Endothelial cell of hepatic sinusoid (primary cell): ENCODE measurements at regions not wholly inside any gene's neighbourhood (a gene's known extent, or its start where the extent isn't known, plus 50 kb on each side); places are given as distances from the start of the nearest gene placed in this dataset.

Source experiments
- in situ Hi-C: cut with HindIII; loops from 2 replicates; pipeline ENCODE4 v1.10.0; 2017; ENCODE audit warnings: low sequenced_read_pairs

DNA sequence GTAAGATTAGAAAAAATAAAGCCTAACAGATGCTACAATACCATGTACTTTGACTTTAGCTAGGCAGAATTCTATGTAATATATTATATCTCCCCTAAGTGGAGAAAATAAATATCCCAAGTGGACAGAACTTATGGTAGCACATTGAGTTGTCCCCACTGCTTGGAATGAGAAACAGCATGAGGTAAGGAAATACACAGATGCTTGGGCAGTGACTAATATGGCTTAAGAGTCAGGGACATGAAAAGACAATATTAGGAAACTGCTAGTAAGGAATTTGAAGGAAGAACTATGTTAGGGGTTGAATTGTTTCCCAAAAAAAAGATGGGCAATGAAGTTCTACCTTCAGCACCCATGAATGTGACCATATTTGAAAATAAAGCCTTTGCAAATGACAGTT, 2265.1 kb downstream of the PCDH7 start:
- in situ Hi-C loops, result no loop called here

DNA sequence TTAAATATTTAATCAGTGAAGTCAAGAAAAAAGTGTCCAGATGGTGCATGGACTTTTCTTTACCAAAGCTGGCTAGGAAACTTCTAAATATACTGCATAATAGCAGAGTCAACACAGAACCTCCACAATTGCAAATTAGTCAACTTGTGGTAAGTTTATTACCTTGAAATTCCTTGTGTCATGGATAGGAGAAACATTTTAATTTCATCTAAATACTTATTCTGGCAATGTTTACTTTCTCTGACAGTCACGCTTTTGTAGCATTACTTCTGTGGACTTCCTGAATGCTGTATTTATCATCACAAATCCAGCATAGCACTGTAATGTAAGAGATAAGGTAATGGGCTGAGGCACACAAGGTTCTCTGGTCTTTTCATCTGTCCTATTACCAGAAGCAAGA, 2266.1 kb downstream of the PCDH7 start:
- in situ Hi-C loops, result no loop called here

DNA sequence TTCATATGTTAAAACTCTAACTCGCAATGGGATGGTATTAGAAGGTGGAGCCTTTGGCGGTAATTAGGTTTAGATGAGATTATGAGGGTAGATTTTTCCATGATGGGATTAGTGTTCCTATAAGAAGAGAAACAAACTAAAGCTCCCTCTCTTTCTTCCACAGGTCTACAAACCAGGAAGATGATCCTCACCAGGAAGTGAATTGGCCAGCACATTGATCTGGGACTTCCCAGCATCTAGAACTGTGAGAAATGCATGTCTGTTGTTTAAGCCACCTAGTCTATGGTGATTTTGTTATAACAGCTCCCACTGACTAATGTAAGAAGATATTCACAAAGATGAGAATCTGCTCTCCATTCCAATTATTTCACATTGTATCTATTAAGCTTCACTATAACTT, 2266.9 kb downstream of the PCDH7 start:
- in situ Hi-C loops, result no loop called here

DNA sequence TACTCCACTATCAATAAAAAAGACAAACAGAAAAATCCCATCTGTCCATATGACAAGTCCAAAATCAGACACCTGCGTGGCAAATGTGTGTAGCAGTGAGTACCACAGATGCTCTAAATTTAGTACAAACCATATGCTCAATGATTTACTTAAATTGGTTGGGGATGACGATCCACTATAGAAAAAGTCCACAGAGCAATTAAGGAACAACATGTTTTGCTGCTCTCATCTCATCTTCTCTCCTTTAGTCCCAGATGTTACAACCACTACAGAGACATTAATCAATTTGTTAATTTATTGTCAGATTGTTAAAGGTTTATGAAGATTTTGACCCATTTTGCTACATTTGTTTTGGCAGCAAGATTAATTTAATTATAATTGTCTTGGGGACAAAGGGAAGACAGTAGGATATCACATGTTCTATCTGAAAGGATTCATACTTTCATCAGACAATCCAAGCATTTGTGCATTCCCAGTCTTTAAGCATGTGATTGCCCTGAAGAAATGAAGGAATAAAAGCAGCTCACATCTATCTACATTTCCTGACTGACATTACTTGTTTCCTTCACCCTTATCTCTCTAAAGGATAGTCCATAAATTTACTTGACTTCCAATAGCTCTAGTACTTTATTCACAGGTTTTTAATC, 2268.1 kb downstream of the PCDH7 start:
- in situ Hi-C loops, result no loop called here

DNA sequence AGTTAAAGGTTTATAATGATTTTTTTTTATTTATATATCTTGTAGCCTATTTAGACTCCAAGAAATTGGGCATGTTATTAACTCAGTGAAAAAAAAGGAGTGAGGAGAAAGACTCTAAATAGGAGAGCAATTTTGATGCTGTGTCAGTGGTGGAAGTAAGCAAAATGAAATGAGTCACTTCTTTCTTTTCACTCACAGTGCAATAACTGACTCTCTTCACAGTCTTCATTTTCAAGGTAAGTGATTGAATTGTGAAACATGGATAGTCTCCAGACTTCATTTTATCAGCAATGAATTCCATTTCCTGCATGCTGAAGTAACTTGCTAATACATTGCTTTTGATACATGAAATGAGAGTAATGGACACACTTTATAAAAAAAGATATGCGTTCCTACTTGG, 2271.5 kb downstream of the PCDH7 start:
- in situ Hi-C loops, result no loop called here

DNA sequence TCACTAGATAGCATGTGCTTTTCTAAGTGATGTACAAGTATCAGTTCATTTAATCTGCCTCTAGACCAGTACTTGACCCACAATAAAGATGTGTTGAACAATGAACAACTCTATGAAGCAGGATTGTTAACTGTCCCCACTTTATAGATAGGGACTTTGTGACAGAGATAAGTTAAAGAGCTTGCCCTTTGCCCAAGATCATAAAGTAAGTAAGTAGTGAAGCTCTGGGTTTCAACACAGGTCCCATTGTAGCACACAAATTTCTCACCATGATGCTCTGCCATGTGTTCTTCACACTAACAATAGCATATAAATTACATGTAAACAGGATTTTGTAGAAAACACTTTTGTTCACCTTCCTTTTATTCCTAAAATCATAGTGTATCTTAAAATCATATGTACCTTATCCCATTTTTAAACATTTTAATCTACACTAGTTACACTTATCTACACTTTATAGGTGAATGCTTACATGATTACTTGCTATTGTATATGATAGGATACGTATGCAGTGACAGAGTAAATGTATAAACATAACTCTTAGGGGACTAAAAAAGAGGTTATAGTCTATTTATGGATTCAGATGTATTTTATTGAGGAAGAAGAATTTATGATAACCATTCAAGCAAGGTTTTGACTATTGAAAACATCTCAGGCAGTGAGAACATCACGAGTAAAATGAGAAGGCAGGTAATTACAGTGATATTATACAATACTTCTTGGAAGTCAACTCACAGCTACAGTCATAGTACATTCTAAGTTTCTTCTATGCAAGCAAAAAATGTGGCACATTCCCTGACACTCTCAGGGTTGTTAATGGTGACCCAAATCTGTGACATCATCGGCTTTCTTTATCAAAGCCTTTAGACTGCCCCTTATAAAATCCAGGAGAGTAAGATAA, 2275.1 kb downstream of the PCDH7 start:
- in situ Hi-C loops, result no loop called here

DNA sequence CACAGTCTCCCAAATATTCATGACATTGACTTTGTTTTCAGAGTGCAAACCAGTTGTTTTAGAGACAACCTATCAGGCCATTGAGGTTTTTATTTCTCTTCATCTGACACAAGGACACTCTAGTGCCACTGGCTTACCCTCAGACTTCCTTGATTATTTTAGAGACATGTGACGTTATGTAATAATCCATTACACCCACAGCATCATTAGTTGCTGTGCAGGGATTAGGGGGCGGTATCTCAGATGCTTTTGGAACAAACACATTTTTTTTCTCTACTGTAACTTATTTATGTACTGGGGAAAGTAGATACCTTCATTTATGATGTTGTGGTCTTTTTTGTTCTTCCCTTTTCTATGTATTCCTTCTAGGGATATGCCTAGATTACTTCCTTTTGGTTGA, 2293.1 kb downstream of the PCDH7 start:
- in situ Hi-C loops, result no loop called here

DNA sequence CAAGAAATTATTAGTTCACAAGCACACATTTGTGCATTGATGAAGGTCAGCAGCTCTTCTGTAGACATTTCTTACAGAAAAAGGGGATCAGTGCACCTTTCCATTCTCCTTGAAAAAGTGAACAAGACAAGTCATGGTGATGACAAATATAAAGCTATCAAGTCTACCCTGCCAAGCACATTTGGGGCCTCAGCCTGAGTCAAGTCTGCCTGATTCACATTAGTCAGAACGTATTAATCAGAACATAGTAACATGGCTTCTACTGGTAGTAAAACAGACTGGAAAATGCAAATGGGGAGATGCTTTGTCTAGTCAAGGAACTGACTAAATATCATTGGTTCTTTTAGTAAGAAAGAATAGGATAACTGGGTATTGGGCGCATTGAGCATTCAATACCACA, 2305.1 kb downstream of the PCDH7 start:
- in situ Hi-C loops, result no loop called here

DNA sequence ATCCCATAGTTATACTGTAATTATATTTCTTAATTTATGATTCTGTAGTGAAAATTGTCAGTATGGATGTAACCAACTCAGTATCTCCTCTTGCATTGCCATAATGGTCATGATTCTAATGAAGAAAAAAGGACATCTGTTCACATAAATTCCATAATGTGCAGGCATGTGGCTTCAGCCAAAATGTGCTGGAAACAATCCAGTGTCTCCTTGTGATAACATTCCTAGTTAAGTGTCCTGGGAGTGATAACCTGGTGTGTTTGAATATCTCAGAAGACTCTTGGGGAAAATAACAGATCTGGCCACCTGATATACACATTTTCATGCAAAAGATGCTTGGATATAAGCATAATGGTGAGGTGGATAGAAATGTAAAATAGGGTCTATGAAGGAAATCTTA, 2309.8 kb downstream of the PCDH7 start:
- in situ Hi-C loops, result no loop called here

DNA sequence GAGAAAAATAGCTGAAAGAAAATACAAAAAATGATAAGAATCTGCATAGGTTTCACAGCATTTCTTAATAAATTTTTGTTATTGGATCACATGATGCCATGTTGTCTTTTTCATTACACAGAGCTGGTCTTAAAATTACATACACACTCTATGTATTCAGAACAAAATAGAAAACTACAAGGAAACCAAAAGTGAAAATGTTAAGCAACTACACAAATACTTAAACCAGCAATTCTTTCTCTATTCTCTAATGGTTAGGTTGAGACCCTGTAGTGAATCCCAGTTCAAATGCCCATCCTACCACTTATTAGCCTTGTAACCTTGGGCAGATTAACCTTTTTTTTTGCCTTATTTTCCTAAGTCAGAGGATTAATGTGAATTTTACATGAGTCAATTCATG, 2311.2 kb downstream of the PCDH7 start:
- in situ Hi-C loops, result no loop called here

DNA sequence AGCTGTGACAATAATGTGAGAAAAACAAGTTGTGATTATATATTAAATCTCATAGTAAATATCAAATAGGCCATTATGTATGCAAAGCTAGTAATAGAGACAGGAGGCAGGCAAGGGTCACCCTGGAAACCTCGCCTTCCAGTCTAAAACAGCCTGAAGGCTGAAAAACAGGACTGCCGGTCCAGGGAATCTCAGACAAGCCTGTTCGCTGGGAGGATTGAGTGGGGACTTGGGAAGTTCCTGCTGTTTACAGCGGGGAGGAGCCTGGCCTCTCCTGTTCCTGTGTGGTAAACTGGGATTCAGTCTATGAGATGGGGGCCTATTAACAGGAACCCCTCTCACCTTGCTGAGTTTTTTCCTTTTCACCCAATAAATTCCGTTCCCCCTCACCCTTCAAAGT, 2317.3 kb downstream of the PCDH7 start:
- in situ Hi-C loops, result no loop called here

DNA sequence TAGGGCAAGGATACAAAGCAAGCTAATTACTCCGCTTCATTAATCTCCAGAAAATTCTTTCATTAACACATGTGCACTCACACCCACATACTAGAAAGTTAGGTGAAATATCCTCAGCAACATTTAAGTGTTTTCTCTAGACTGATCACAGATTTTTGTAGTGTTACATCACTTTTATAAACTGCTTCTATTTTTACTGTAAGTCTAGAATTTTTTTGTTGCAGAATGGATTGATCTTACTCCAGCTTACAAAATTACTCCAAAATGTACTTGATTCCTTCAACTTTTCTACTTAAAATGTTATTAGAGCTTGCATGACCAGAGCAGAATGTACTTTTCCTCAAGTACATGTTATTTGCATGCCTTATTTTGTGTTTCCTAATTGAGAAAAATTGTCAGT, 2325.2 kb downstream of the PCDH7 start:
- in situ Hi-C loops, result no loop called here

DNA sequence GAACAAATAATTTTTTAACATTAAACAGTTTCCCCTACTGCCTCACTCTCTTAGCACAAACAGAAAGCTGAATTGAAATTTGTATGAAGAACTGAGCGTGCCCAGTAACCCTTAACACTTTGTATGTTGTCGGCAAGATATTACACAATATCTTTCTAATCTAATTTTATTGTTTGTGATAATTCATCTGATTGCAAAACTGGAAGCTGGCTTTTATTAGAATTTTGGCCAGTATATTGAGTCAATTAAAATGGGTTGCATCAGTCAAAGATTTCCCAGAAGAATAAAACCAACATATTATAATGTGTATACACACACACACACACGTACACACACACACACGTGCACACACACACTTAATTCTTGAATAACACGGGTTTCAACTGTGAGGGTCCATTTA, 2332.1 kb downstream of the PCDH7 start:
- in situ Hi-C loops, result no loop called here

DNA sequence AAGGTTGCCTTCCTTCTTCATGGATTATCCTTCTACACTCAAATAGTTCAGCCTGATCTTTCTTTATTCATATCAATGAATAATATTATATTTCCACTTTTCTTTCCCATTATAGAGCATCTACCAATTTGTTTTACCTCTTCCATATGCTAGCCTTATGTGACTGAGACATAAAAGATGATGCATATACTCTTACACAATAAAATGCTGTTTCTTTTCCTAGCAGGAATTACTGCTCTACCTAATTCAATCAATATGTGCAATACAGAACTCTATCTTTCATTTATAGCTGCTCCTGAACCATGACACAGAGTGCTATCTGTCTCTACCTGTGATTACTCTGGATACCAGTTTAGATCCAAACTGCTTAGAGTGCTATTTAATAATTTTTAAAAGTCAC, 2334.0 kb downstream of the PCDH7 start:
- in situ Hi-C loops, result no loop called here

DNA sequence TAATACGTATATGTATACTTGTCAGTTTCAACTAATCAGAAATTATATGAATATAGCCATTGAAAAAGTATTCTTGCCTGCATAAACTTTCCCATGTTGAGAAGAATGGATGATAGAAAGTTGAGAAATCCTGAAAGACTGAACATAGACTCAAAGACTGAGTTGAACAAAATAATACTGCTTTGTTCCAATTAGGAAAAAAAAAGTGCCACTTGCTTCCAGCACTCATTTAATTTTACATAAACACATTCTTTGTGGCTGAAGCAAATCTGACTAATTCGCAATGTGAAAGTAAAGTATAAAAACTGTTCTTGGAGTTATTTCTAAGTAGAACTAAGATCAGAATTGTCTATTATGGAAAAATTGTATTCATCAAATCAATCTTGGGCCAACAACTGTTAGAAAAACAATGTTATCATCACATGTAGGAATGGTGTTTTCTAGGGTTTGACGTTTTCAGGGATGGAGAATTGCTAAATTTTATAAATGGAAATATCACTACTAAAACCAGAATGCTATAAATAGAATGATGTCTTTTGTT, 2334.6 kb downstream of the PCDH7 start:
- in situ Hi-C loops, result no loop called here

DNA sequence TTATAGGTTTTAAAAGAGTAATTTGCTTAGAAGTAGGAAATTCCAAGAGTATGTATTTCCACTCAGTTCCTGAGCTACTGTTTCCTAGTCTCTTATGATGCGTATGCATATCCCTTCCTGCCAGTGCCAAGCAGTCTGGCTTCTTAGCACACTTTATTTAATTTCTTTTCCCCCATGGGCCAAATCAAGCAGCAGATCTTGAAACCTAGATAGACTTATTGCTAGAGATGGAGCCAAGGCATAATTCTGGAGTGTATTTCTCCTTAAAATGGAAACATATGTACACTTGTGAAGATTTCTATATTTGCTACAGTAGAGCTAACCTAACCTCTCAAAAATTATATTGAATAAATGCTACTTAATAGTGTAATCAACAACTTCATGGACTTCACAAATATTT, 2337.6 kb downstream of the PCDH7 start:
- in situ Hi-C loops, result no loop called here

DNA sequence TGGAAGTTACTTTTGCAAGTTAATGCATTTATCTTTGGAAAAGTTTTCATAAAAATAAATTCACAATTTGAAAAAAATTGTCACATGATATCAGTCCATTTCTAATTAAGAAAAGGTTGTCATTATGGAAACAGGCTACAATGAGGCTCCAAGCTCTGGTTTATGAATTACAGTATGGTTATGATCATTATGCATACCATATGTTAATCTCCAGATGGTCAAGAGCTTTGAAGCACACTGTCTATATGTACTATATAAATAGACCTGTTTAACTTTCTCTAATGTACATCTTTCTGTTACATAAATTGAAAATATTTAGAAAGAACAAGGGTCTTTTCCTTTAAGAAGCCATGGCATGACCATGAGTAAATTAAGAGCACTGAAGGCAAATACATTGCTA, 2338.8 kb downstream of the PCDH7 start:
- in situ Hi-C loops, result no loop called here

DNA sequence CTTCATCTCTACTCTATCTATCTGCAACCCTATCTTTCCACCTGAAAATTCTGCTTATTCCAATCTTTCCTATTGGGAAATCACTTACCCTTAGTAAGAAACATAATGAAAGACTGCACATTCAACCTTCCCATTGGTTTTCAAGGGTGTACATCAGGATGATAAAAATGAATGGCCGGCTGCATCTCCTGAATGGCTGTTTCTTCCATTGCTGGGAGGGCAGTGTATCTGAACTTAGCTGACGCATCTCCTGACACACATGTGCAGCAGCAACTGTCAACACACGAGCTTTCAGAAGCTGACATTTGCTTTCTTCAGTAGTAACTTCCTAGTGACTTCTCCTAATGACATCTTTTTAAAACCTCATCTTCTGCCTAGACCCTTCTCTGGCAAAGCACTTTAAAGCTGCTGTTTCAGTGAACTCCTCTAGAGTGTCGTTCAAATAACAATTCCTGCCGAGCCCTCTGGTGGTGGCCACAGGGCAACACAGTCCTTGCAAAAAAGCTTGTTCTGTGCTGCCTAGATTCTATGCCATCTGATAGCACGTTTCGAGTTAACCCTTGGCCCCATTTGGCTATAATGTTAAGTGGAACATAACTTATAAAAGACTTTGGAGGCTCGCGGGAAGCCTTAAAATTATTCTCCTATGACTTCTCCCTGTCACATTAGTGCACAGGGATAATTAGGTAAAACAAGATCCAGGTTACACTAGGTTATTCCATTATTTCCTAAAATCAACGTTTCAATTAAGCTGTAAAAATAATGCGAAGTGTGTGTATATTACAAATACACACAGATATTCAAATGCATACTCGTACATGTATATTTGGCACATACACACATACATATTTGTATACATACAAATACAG, 2340.7 kb downstream of the PCDH7 start:
- in situ Hi-C loops, result no loop called here

DNA sequence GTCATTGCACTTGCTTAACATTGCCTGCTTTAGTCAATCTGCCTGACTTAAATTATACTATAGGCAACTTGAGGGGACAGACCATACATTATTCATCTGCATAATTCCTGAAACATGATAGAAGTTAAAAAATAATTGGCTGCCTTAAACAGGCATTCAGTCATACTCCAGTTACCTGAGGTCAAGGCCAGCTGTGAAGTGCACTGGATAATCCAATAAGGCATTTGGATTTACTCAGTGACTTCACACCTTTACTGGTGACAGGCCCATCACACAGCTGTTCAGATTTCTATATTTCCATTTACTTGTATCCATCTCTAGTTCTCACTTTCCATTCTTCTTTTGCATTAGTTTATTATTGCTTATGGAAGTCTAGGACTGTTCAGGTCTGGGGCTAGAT, 2341.6 kb downstream of the PCDH7 start:
- in situ Hi-C loops, result no loop called here

DNA sequence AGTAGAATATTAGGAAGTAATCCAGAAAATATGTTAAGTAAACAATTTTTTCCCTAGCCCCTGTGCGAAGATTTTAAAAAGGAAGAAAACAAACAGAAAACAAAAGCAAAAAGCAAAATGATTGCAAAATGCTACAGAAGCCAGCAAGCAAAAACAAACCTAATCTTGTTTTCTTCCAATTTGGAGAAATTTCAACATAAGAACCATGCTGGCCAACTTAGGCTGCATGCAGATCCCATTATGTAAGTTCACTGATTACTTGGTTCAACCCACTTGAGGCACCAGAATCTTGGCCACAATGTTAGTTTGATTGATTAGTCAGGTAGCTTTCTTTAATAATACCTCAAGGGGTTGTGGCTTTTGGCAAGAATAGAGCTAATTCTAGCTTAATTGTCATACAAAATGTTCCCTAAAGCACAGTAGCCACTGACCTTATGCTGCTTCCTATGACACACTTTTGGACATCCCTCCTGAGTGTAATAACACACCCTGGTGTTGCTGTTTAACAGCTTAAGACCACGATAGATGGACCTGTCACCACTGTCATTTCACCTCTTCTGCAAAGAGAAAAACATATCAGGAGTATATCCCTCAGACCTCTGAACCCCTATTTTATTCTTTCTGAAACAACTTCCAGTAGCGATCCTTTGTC, 2342.1 kb downstream of the PCDH7 start:
- in situ Hi-C loops, result no loop called here

DNA sequence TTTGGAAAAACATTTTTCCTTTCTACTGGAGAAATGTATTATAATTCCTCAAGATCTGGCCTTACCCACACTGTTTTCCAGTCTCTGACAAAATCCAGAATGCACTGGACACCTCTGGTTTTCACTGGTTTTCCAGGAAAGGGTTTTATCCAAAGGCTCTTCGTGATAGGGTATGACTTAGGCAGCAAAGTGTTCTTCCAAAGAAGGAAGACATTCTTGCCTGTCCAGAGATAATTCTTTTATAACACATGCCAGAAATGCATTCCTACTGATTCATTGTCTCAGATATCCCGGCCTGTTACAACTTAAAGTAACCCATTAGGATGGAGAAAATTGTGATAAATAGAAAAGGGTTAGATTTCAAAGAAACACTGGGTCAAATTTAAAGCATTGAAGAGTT, 2343.1 kb downstream of the PCDH7 start:
- in situ Hi-C loops, result no loop called here
